Cardiac muscle cell (in vitro differentiated cells and primary cell): ENCODE measurements at regions not wholly inside any gene's neighbourhood (a gene's known extent, or its start where the extent isn't known, plus 50 kb on each side); places are given as distances from the start of the nearest gene placed in this dataset.

ENCODE experiments used
- DNase-seq, 2 donors: peaks; one replicate each; pipeline versions ENCODE4 v3.0.0 to v3.0.0-alpha.2; 2010 to 2017; ENCODE audit warnings: low read depth in 1 of 2, low spot score in 1 of 2
- H3K27ac ChIP-seq: fragments of 200-600 bp; sonication (generic); 2 replicates; pipeline ENCODE4 v1.5.1; 2016
- H3K27me3 ChIP-seq: fragments of 200-600 bp; sonication (generic); 2 replicates; pipeline ENCODE4 v1.6.0; 2016; ENCODE audit warnings: control low read depth
- H3K36me3 ChIP-seq: fragments of 200-600 bp; sonication (generic); 2 replicates; pipeline ENCODE4 v1.5.1; 2016; ENCODE audit warnings: control low read depth
- H3K4me1 ChIP-seq: fragments of 200-600 bp; sonication (generic); 2 replicates; pipeline ENCODE4 v1.8.1; 2017; ENCODE audit warnings: low read depth, mild to moderate bottlenecking, mixed run types
- H3K4me3 ChIP-seq: fragments of 200-600 bp; sonication (generic); 2 replicates; pipeline ENCODE4 v1.5.1; 2016; ENCODE audit warnings: mild to moderate bottlenecking
- H3K9me3 ChIP-seq: fragments of 200-600 bp; sonication (generic); 2 replicates; pipeline ENCODE4 v1.5.1; 2017; ENCODE audit warnings: low read depth, mild to moderate bottlenecking, control low read depth
- CTCF ChIP-seq: IDR thresholded peaks from 2 replicates; pipeline ENCODE4 v1.5.1; 2012; ENCODE audit warnings: low read depth, mild to moderate bottlenecking, low read length

GRCh38 chr6:28696167-28696566 lies 170.5 kb downstream of the GPX5 start:
- Histone ChIP-seq H3K4me1 (no peaks in the 10 kb centered on the region), H3K27me3 (peaks cover 32% of the 10 kb centered on the region), H3K36me3 (no peaks in the 10 kb centered on the region), H3K27ac (no peak overlapping the region), H3K4me3 (no peak overlapping the region), H3K9me3 (no peaks in the 10 kb centered on the region)
- no peak for TF ChIP-seq CTCF
- DNase-seq = peak in 1 of 2 donors; percentile 17

- peaks cover 32% of the 10 kb centered on the region for H3K27me3 ChIP-seq
- no peak overlapping the region for H3K27ac ChIP-seq
- H3K9me3 ChIP-seq = no peaks in the 10 kb centered on the region
- TF ChIP-seq CTCF = no peak
- no peaks in the 10 kb centered on the region for H3K36me3 ChIP-seq
- DNase-seq = peak in 1 of 2 donors; percentile 39
- H3K4me3 ChIP-seq = no peak overlapping the region
- no peaks in the 10 kb centered on the region for H3K4me1 ChIP-seq
Observed at GRCh38 chr6:28696682-28697081, 171.0 kb downstream of the GPX5 start.

GRCh38 chr6:28707387-28708282 lies 182.0 kb downstream of the GPX5 start:
- H3K9me3 ChIP-seq = no peaks in the 10 kb centered on the region
- no peaks in the 10 kb centered on the region for H3K4me1 ChIP-seq
- peaks cover 24% of the 10 kb centered on the region for H3K27me3 ChIP-seq
- no peak overlapping the region for H3K4me3 ChIP-seq
- no peak for TF ChIP-seq CTCF
- H3K27ac ChIP-seq = no peak overlapping the region
- DNase-seq = no peak
- no peaks in the 10 kb centered on the region for H3K36me3 ChIP-seq

GRCh38 chr6:28709478-28710349 lies 184.0 kb downstream of the GPX5 start:
- Histone ChIP-seq H3K4me1 (no peaks in the 10 kb centered on the region), H3K4me3 (peak overlapping the region; percentile 30), H3K36me3 (no peaks in the 10 kb centered on the region), H3K9me3 (no peaks in the 10 kb centered on the region), H3K27ac (no peak overlapping the region), H3K27me3 (peaks cover 24% of the 10 kb centered on the region)
- TF ChIP-seq CTCF = no peak
- no peak for DNase-seq

GRCh38 chr6:28710466-28711191 lies 184.9 kb downstream of the GPX5 start:
- Histone ChIP-seq H3K27ac (no peak overlapping the region), H3K36me3 (no peaks in the 10 kb centered on the region), H3K4me3 (no peak overlapping the region), H3K4me1 (no peaks in the 10 kb centered on the region), H3K9me3 (no peaks in the 10 kb centered on the region), H3K27me3 (peaks cover 24% of the 10 kb centered on the region)
- no peak for TF ChIP-seq CTCF
- DNase-seq = peak in 1 of 2 donors; percentile 52
